ENCODE measurements at regions not wholly inside any gene's neighbourhood (a gene's known extent, or its start where the extent isn't known, plus 50 kb on each side); places are given as distances from the start of the nearest gene placed in this dataset.

- no peak for TF ChIP-seq POLR2AphosphoS5 (IDR thresholded peaks at IDR 0.05; ENCODE audit: low read length)
- TF ChIP-seq ELK1 (IDR thresholded peaks at IDR 0.05; ENCODE audit: low read depth, low read length): no peak
- no peak for TF ChIP-seq MAX (IDR thresholded peaks at IDR 0.05; ENCODE audit: low read depth, low read length)
- no peak for TF ChIP-seq CREM (IDR thresholded peaks at IDR 0.05; ENCODE audit: low read depth)
- no peak for TF ChIP-seq EP300 (IDR thresholded peaks at IDR 0.05; ENCODE audit: borderline replicate concordance in 1 of 2, control insufficient read depth in 1 of 2, low read depth in 2 of 2, low read length in 2 of 2)
- TF ChIP-seq POLR2A (IDR thresholded peaks at IDR 0.05; ENCODE audit: low read depth, low read length): no peak
- TF ChIP-seq TBL1XR1 (IDR thresholded peaks at IDR 0.05; ENCODE audit: low read depth, low read length): no peak
- no peak for TF ChIP-seq CTCF (IDR thresholded peaks at IDR 0.05 in 2 of 3, conservative IDR thresholded peaks at IDR 0.05 in 1 of 3; ENCODE audit: control insufficient read depth in 2 of 3, extremely low read depth in 1 of 3, insufficient read depth in 1 of 3, low read depth in 3 of 3, low read length in 3 of 3)
Observed at GRCh38 chr12:42996869-42997431, 407.4 kb upstream of the PRICKLE1 start.

Data from GM12878 (cell line).